Body of pancreas (tissue), 4 donors: ENCODE measurements at regions not wholly inside any gene's neighbourhood (a gene's known extent, or its start where the extent isn't known, plus 50 kb on each side); places are given as distances from the start of the nearest gene placed in this dataset.

Experiments
- ATAC-seq: fragments of 150-250 bp; one replicate; pipeline ENCODE4 v1.9.1; 2016
- DNase-seq, 4 donors: peaks; one replicate each; pipeline ENCODE4 v3.0.0-alpha.2; 2019
- H3K27ac ChIP-seq, 4 donors: fragments of 200-600 bp; sonication (generic); 1 replicate in 3 of 4; 2 replicates in 1 of 4; pipeline versions ENCODE4 v1.5.1 to v1.6.1; 2016 to 2019; ENCODE audit warnings: mild to moderate bottlenecking in 1 of 4, mixed read lengths in 1 of 4, moderate library complexity in 1 of 4
- H3K27me3 ChIP-seq, 2 donors: fragments of 200-600 bp; sonication (generic); one replicate each; pipeline ENCODE4 v1.6.0; 2016; ENCODE audit warnings: mild to moderate bottlenecking in 1 of 2
- H3K36me3 ChIP-seq, 2 donors: fragments of 200-600 bp; sonication (generic); replicated peaks in 1 of 2; 2 replicates each; pipeline ENCODE4 v1.5.1; 2016; ENCODE audit warnings: low read depth in 2 of 2; ENCODE audit not compliant: insufficient read depth in 1 of 2
- H3K4me1 ChIP-seq: fragments of 200-600 bp; sonication (generic); one replicate; pipeline ENCODE4 v1.6.0; 2016
- H3K4me3 ChIP-seq, 2 donors: fragments of 200-600 bp; sonication (generic); 1 replicate in 1 of 2; 2 replicates in 1 of 2; pipeline ENCODE4 v1.5.1; 2016 to 2019
- H3K9me3 ChIP-seq, 3 donors: fragments of 200-600 bp; sonication (generic); 1 replicate in 2 of 3; 2 replicates in 1 of 3; pipeline ENCODE4 v1.5.1; 2016
- POLR2A ChIP-seq, 3 donors: fragments of 450-650 bp; IDR thresholded peaks; one replicate each; pipeline ENCODE4 v1.6.1; 2016; ENCODE audit warnings: antibody characterized with exemption in 3 of 3, mild to moderate bottlenecking in 2 of 3
- WGBS, 2 donors: methylation state at CpG; one replicate each; pipeline ENCODE4 v1.1.5; 2017; 5-methylcytosine and 5-hydroxymethylcytosine counted together
- intact Hi-C: fragments of 100-400 bp; cut with DNase I; formaldehyde crosslinking; loops from one replicate; pipeline ENCODE4 v1.15.1; 2023
- TF ChIP-seq, protein P1 (sequence below), 7 experiments: fragments of 450-650 bp in 4 of 7; fragments of 200-600 bp in 3 of 7; sonication (generic) in 3 of 7; IDR thresholded peaks; one replicate each; pipeline ENCODE4 v1.5.1; 2016 to 2019; ENCODE audit warnings: antibody characterized with exemption in 7 of 7

DNA sequence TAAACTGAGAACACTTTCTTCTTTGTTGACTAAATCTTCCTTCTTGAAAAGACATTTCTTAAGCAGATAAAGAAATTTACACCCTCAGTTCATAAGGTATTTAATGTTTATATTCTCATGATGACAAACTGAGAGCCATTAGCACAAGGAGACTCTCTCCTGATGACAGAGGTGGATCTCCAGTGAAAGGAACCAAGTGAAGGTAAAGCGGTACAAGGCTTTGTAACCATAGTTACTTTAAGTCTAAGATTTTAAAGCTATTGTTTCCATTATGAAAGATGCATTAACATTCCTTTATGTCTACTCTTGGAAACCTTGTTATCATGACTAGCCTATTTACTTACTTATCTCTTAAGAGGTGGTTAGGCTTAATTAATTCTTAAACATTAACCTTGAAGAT lies 737.1 kb downstream of the MECOM start:
- no peak overlapping the region for H3K4me3 ChIP-seq
- 40 to 42% methylated on average over 1 of the region's 1 CpG for WGBS, 2 donors
- no peaks in the 10 kb centered on the region for H3K9me3 ChIP-seq
- H3K4me1 ChIP-seq: no peaks in the 10 kb centered on the region
- no peaks in the 10 kb centered on the region for H3K36me3 ChIP-seq
- H3K27ac ChIP-seq: no peak overlapping the region
- no peak for TF ChIP-seq POLR2A (IDR thresholded peaks at IDR 0.05)
- intact Hi-C loops: no loop called here
- no peak for ATAC-seq
- DNase-seq: no peak
- no peaks in the 10 kb centered on the region for H3K27me3 ChIP-seq

- Histone ChIP-seq H3K27me3 (no peaks in the 10 kb centered on the region), H3K36me3 (no peaks in the 10 kb centered on the region), H3K4me3 (no peak overlapping the region), H3K4me1 (no peaks in the 10 kb centered on the region), H3K9me3 (no peaks in the 10 kb centered on the region), H3K27ac (no peak overlapping the region)
- no peak for TF ChIP-seq POLR2A (IDR thresholded peaks at IDR 0.05)
- TF ChIP-seq, protein P1, sequence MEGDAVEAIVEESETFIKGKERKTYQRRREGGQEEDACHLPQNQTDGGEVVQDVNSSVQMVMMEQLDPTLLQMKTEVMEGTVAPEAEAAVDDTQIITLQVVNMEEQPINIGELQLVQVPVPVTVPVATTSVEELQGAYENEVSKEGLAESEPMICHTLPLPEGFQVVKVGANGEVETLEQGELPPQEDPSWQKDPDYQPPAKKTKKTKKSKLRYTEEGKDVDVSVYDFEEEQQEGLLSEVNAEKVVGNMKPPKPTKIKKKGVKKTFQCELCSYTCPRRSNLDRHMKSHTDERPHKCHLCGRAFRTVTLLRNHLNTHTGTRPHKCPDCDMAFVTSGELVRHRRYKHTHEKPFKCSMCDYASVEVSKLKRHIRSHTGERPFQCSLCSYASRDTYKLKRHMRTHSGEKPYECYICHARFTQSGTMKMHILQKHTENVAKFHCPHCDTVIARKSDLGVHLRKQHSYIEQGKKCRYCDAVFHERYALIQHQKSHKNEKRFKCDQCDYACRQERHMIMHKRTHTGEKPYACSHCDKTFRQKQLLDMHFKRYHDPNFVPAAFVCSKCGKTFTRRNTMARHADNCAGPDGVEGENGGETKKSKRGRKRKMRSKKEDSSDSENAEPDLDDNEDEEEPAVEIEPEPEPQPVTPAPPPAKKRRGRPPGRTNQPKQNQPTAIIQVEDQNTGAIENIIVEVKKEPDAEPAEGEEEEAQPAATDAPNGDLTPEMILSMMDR (IDR thresholded peaks at IDR 0.05): no peak
- DNase-seq (no peak), ATAC-seq (no peak)
- WGBS, 2 donors: 89 to 91% methylated on average over 1 of the region's 1 CpG
- intact Hi-C loops: no loop called here
Measured at GRCh38 chr3:168925568-168925967, 737.9 kb downstream of the MECOM start.

DNA sequence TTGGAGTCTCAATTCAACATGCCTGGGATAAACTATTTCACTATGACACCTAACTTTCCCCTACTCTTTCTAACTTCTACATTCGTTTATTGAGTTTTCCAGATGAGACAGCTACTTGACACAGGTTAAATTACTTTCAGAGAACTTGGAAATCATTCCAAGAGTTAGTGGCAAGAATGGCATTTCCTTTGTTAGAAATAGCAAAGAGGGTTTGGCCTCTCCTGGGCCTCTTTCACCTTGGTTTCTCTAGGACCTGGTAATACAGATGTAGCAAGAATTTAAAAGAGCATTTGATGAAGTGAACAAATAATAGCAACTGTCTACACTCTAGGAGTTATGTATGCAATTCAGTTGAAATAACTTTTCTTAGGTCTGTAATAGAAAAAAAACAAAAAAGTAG lies 748.9 kb downstream of the MECOM start:
- WGBS, 2 donors: 63 to 67% methylated on average over 1 of the region's 1 CpG
- no peak for ATAC-seq
- intact Hi-C loops: no loop called here

DNA sequence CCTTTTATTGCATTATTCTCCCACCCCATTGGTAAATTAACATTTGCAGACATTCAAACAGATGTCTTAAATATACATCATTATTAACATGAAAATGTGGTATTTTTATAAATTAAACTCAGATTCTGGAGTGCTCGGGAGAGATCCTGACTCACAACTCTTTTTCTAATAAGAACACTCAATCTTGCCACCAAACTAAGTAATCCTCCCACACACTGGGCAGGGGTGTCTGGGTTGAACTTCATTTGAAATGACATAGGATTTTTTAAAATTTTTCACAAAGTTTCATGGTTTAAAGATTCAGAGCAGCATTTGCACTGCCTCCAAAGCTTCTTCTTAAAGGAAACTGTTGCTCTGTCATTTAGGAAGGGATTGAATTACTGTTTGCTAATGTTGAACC lies 754.3 kb downstream of the MECOM start:
- Histone ChIP-seq H3K27me3 (no peaks in the 10 kb centered on the region), H3K9me3 (no peaks in the 10 kb centered on the region), H3K36me3 (no peaks in the 10 kb centered on the region), H3K4me1 (no peaks in the 10 kb centered on the region), H3K27ac (no peak overlapping the region), H3K4me3 (no peak overlapping the region)
- TF ChIP-seq, protein P1 (IDR thresholded peaks at IDR 0.05): no peak
- TF ChIP-seq POLR2A (IDR thresholded peaks at IDR 0.05): no peak
- 87 to 96% methylated on average over 1 of the region's 1 CpG for WGBS, 2 donors
- DNase-seq (no peak), ATAC-seq (no peak)
- intact Hi-C loops: no loop called here

More for the DNA sequence above, 748.9 kb downstream of the MECOM start:
- Histone ChIP-seq H3K27ac (no peak overlapping the region), H3K27me3 (no peaks in the 10 kb centered on the region), H3K4me3 (no peak overlapping the region), H3K4me1 (no peaks in the 10 kb centered on the region), H3K36me3 (no peaks in the 10 kb centered on the region), H3K9me3 (no peaks in the 10 kb centered on the region)
- TF ChIP-seq, protein P1 (IDR thresholded peaks at IDR 0.05): no peak
- TF ChIP-seq POLR2A (IDR thresholded peaks at IDR 0.05): no peak
- no peak for DNase-seq

DNA sequence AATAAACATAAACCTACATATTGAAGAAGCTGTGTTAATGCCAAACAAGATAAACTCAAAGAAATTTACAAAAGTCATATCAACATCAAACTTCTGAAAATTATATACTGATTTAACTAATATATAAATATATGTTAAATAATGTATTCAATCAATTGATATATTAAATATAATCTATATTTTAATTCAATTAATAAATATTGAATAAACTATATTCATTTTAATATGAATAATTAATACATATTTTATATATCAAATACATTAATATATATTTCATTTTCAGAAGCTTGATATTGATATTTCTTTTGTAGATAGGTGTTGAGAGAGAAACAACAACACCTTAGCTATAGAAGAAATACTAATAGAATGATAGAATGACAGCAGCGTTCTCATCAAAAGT lies 768.1 kb downstream of the MECOM start:
- no peak overlapping the region for H3K27ac ChIP-seq
- no peak for DNase-seq
- no peak for ATAC-seq
- intact Hi-C loops: no loop called here
- 89 to 93% methylated on average over 1 of the region's 1 CpG for WGBS, 2 donors
- no peak overlapping the region for H3K4me3 ChIP-seq
- H3K36me3 ChIP-seq: no peaks in the 10 kb centered on the region
- TF ChIP-seq, protein P1 (IDR thresholded peaks at IDR 0.05): no peak
- no peak for TF ChIP-seq POLR2A (IDR thresholded peaks at IDR 0.05)
- no peaks in the 10 kb centered on the region for H3K4me1 ChIP-seq
- no peaks in the 10 kb centered on the region for H3K27me3 ChIP-seq
- no peaks in the 10 kb centered on the region for H3K9me3 ChIP-seq
